ENCODE measurements at regions not wholly inside any gene's neighbourhood (a gene's known extent, or its start where the extent isn't known, plus 50 kb on each side); places are given as distances from the start of the nearest gene placed in this dataset.

- Mint-ChIP-seq H3K4me3 (no peak overlapping the region), H3K4me1 (no peaks in the 10 kb centered on the region), H3K9me3 (ENCODE audit: insufficient read depth) (peaks cover 2% of the 10 kb centered on the region), H3K27me3 (no peaks in the 10 kb centered on the region), H3K27ac (no peak overlapping the region)
- no peak for DNase-seq
- H4K20me1 ChIP-seq (ENCODE audit: control insufficient read depth, insufficient read depth, low read length, poor library complexity, severe bottlenecking), result no peaks in the 10 kb centered on the region
- H2AFZ ChIP-seq (ENCODE audit: insufficient read depth, low read depth, low read length, poor library complexity, severe bottlenecking), result no peak overlapping the region
- no peak overlapping the region for H3K27ac ChIP-seq (ENCODE audit: low read length in 2 of 2)
- TF ChIP-seq EZH2 (IDR thresholded peaks at IDR 0.05; ENCODE audit: borderline replicate concordance, insufficient read depth, low read depth, low read length, poor library complexity, severe bottlenecking), result no peak
- TF ChIP-seq CTCF (IDR thresholded peaks at IDR 0.05), result no peak
- WGBS (ENCODE audit: insufficient coverage), result no CpG with 5 or more reads among the region's 3 CpGs
- H3K79me2 ChIP-seq (ENCODE audit: control insufficient read depth, insufficient read depth, low read length), result no peaks in the 10 kb centered on the region
- POLR2A ChIA-PET, result no interaction called here
- ATAC-seq (ENCODE audit: low read depth), result no peak
- intact Hi-C loops (cut with micrococcal nuclease), result no loop called here
- no peak overlapping the region for H3K4me2 ChIP-seq (replicated peaks; ENCODE audit: low read depth, low read length, poor library complexity, severe bottlenecking)
- H3K9ac ChIP-seq (ENCODE audit: low read length), result no peak overlapping the region
- H3K36me3 ChIP-seq (replicated peaks in 1 of 2; ENCODE audit: control extremely low read depth in 1 of 2, control insufficient read depth in 1 of 2, extremely low read depth in 1 of 2, insufficient read depth in 2 of 2, low read length in 1 of 2), result no peaks in the 10 kb centered on the region
- CTCF ChIA-PET, result no interaction called here
- no peaks in the 10 kb centered on the region for H3K27me3 ChIP-seq (replicated peaks in 1 of 4; ENCODE audit: control extremely low read depth in 1 of 4, control insufficient read depth in 3 of 4, insufficient read depth in 4 of 4, low read length in 3 of 4)
- peaks cover 0 to 1% (median 0%) of the 10 kb centered on the region in 3 donors for H3K9me3 ChIP-seq (ENCODE audit: control extremely low read depth in 1 of 3, control insufficient read depth in 2 of 3, insufficient read depth in 1 of 3, low read length in 2 of 3)
- no peaks in the 10 kb centered on the region for H3K4me1 ChIP-seq (ENCODE audit: control insufficient read depth in 2 of 2, insufficient read depth in 2 of 2, low read length in 2 of 2)
- no peak overlapping the region for H3K4me3 ChIP-seq (ENCODE audit: control extremely low read depth in 1 of 5, extremely low read depth in 1 of 5, insufficient read depth in 1 of 5, low read depth in 2 of 5, low read length in 4 of 5)
These were observed 229.8 kb upstream of the ADAMTS5 start for GRCh38 chr21:27196651-27197050.

- no peaks in the 10 kb centered on the region for H3K4me1 Mint-ChIP-seq
- Histone ChIP-seq H3K9me3 (ENCODE audit: control extremely low read depth in 1 of 3, control insufficient read depth in 2 of 3, insufficient read depth in 1 of 3, low read length in 2 of 3) (no peaks in the 10 kb centered on the region), H3K36me3 (replicated peaks in 1 of 2; ENCODE audit: control extremely low read depth in 1 of 2, control insufficient read depth in 1 of 2, extremely low read depth in 1 of 2, insufficient read depth in 2 of 2, low read length in 1 of 2) (no peaks in the 10 kb centered on the region), H3K4me2 (replicated peaks; ENCODE audit: low read depth, low read length, poor library complexity, severe bottlenecking) (no peak overlapping the region), H3K79me2 (ENCODE audit: control insufficient read depth, insufficient read depth, low read length) (no peaks in the 10 kb centered on the region), H2AFZ (ENCODE audit: insufficient read depth, low read depth, low read length, poor library complexity, severe bottlenecking) (no peak overlapping the region), H4K20me1 (ENCODE audit: control insufficient read depth, insufficient read depth, low read length, poor library complexity, severe bottlenecking) (no peaks in the 10 kb centered on the region), H3K4me1 (ENCODE audit: control insufficient read depth in 2 of 2, insufficient read depth in 2 of 2, low read length in 2 of 2) (no peaks in the 10 kb centered on the region), H3K27ac (ENCODE audit: low read length in 2 of 2) (no peak overlapping the region), H3K27me3 (replicated peaks in 1 of 4; ENCODE audit: control extremely low read depth in 1 of 4, control insufficient read depth in 3 of 4, insufficient read depth in 4 of 4, low read length in 3 of 4) (no peaks in the 10 kb centered on the region), H3K4me3 (ENCODE audit: control extremely low read depth in 1 of 5, extremely low read depth in 1 of 5, insufficient read depth in 1 of 5, low read depth in 2 of 5, low read length in 4 of 5) (no peak overlapping the region), H3K9ac (ENCODE audit: low read length) (no peak overlapping the region)
- no peak overlapping the region for H3K27ac Mint-ChIP-seq
- ChIA-PET POLR2A (no interaction called here), CTCF (no interaction called here)
- DNase-seq (no peak), ATAC-seq (ENCODE audit: low read depth) (no peak)
- intact Hi-C loops (cut with micrococcal nuclease), result no loop called here
- no peak overlapping the region for H3K4me3 Mint-ChIP-seq
- no peak for TF ChIP-seq EZH2 (IDR thresholded peaks at IDR 0.05; ENCODE audit: borderline replicate concordance, insufficient read depth, low read depth, low read length, poor library complexity, severe bottlenecking)
- no peak for TF ChIP-seq CTCF (IDR thresholded peaks at IDR 0.05)
- no peaks in the 10 kb centered on the region for H3K27me3 Mint-ChIP-seq
- no peaks in the 10 kb centered on the region for H3K9me3 Mint-ChIP-seq (ENCODE audit: insufficient read depth)
- 100% methylated on average over 1 of the region's 3 CpGs for WGBS (ENCODE audit: insufficient coverage)
These were observed 225.5 kb upstream of the ADAMTS5 start for GRCh38 chr21:27192281-27192949.
